Esophagus squamous epithelium (tissue), 4 donors: ENCODE measurements at regions not wholly inside any gene's neighbourhood (a gene's known extent, or its start where the extent isn't known, plus 50 kb on each side); places are given as distances from the start of the nearest gene placed in this dataset.

Experiments
- POLR2A ChIP-seq, 4 donors: fragments of 450-650 bp; IDR thresholded peaks; one replicate each; pipeline ENCODE4 v1.6.1; 2017; ENCODE audit warnings: antibody characterized with exemption in 4 of 4, mild to moderate bottlenecking in 4 of 4, moderate library complexity in 3 of 4
- TF ChIP-seq, protein P1 (sequence below), 6 experiments: fragments of 450-650 bp in 4 of 6; fragments of 200-600 bp in 2 of 6; sonication (generic) in 2 of 6; IDR thresholded peaks; one replicate each; pipeline ENCODE4 v1.5.1; 2016 to 2019; ENCODE audit warnings: antibody characterized with exemption in 6 of 6, mild to moderate bottlenecking in 4 of 6, moderate library complexity in 4 of 6

DNA sequence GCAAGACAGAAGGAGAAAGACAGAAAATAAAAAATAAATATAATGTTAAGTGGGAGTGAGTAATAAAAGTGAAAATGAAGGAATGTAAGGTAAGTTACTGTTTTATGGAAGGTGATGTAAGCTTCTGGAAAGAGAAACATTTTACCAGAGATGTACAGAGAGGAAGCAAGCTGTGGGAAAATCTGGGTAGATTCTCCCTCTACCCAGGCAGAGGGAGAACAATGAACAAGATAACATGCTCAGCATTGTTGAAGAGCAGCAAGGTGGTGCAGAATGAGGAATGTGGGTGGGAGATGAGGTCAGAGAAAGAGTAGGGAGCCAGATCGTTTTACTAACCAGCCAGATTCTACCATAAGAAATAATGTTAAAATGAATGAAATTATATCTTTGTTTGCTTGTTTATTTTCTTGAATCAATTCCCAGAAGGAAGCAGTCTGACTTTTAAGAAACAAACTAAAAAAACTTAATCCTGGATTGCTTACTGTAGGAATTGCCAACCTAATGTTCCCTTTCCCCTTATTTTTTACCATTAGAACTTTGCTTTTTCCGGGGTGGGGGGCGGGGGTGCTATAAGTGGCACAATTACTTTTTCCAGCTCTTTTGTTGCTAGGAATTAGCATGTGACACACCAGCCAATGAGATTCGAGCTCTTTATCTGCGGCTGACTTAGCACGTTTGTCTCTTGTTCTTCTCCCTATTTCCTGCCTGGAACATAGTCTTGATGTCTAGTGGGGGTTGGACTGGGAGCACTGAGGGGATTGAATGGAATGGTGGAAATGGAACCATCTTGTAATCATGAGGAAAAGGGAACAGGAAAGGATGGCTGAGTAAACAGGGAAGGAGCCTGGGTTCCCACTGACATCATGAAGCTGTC is 356.7 kb downstream of the TMEM167A start:
- TF ChIP-seq, protein P1, sequence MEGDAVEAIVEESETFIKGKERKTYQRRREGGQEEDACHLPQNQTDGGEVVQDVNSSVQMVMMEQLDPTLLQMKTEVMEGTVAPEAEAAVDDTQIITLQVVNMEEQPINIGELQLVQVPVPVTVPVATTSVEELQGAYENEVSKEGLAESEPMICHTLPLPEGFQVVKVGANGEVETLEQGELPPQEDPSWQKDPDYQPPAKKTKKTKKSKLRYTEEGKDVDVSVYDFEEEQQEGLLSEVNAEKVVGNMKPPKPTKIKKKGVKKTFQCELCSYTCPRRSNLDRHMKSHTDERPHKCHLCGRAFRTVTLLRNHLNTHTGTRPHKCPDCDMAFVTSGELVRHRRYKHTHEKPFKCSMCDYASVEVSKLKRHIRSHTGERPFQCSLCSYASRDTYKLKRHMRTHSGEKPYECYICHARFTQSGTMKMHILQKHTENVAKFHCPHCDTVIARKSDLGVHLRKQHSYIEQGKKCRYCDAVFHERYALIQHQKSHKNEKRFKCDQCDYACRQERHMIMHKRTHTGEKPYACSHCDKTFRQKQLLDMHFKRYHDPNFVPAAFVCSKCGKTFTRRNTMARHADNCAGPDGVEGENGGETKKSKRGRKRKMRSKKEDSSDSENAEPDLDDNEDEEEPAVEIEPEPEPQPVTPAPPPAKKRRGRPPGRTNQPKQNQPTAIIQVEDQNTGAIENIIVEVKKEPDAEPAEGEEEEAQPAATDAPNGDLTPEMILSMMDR (IDR thresholded peaks at IDR 0.05): no peak
- no peak for TF ChIP-seq POLR2A (IDR thresholded peaks at IDR 0.05)
